Heart left ventricle (tissue), 13 donors: ENCODE measurements at regions not wholly inside any gene's neighbourhood (a gene's known extent, or its start where the extent isn't known, plus 50 kb on each side); places are given as distances from the start of the nearest gene placed in this dataset.

Source experiments
- POLR2A ChIP-seq, 2 donors: fragments of 450-650 bp; IDR thresholded peaks; one replicate each; pipeline ENCODE4 v1.6.1; 2017; ENCODE audit warnings: antibody characterized with exemption in 2 of 2, mild to moderate bottlenecking in 2 of 2, moderate library complexity in 2 of 2
- TF ChIP-seq, protein P1 (sequence below), 12 donors: fragments of 200-600 bp; sonication (generic) in 4 of 12; IDR thresholded peaks; one replicate each; pipeline versions ENCODE4 v1.5.0 to v1.8.0; 2018 to 2022; ENCODE audit warnings: antibody characterized with exemption in 12 of 12, mild to moderate bottlenecking in 5 of 12
- donor health status: ischemic (EF 13 %, LVEDD 7.1; RV severe dilation, severe dysfunction).
- donor health status: DM: no; HTN: yes; CAD: no.
- donor health status: DM: no; HTN: no; CAD: no.
- donor health status: ischemic (EF 25% LVEDD 6.9; RV normal size, moderate dysfunction).
- donor health status: ischemic (EF 25% LVEDD 5.7; RV mildly dilated, moderate dysfunction).
- donor health status: ischemic (EF 35%, LVEDD 5.7; RV mildly dilated, moderate dysfunction).
- donor health status: nonischemic (EF 11% LVEDD 7.7; RV severe dilation, severe dysfunction).
- donor health status: DM: yes; HTN: yes; CAD: no.
- donor health status: PGD.
- donor health status: ischemic (EF 29% LVEDD 5.4; RV normal size, mild dysfunction).
- donor health status: nonischemic (EF 23%, LVEDD 6.1; RV moderate dilation, normal function).

DNA sequence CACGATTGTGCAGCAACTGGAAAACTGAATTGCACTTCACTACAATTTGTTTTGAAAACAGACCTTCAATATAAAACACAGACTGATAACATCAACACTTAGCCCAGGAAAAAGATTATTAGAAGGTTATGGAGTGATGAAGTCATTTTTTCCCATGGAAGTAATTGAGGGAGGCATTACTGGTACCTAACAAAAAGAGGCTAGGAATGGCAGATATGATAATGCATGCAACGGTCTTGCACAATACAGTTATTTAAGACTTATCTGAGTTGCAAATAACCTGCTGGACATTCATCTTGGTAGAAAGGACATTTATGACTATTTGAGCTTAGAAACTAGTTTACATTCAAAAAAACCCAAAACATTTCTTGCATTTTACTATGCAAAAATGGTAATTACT lies 1031.9 kb downstream of the FAT4 start:
- TF ChIP-seq, protein P1, sequence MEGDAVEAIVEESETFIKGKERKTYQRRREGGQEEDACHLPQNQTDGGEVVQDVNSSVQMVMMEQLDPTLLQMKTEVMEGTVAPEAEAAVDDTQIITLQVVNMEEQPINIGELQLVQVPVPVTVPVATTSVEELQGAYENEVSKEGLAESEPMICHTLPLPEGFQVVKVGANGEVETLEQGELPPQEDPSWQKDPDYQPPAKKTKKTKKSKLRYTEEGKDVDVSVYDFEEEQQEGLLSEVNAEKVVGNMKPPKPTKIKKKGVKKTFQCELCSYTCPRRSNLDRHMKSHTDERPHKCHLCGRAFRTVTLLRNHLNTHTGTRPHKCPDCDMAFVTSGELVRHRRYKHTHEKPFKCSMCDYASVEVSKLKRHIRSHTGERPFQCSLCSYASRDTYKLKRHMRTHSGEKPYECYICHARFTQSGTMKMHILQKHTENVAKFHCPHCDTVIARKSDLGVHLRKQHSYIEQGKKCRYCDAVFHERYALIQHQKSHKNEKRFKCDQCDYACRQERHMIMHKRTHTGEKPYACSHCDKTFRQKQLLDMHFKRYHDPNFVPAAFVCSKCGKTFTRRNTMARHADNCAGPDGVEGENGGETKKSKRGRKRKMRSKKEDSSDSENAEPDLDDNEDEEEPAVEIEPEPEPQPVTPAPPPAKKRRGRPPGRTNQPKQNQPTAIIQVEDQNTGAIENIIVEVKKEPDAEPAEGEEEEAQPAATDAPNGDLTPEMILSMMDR (IDR thresholded peaks at IDR 0.05) = no peak
- TF ChIP-seq POLR2A (IDR thresholded peaks at IDR 0.05) = no peak
